DOHH2 (cell line): ENCODE measurements at regions not wholly inside any gene's neighbourhood (a gene's known extent, or its start where the extent isn't known, plus 50 kb on each side); places are given as distances from the start of the nearest gene placed in this dataset.

Source experiments
- H3F3A ChIP-seq: fragments of 200-600 bp; sonication (generic), shearing (Covaris generic); 2 replicates; pipeline ENCODE4 v1.6.0; 2016; ENCODE audit warnings: antibody characterized with exemption, mild to moderate bottlenecking; ENCODE audit not compliant: control insufficient read depth, insufficient read depth
- H3K27ac ChIP-seq: fragments of 200-600 bp; sonication (generic); 2 replicates; pipeline ENCODE4 v1.5.1; 2014; ENCODE audit warnings: low read depth, mild to moderate bottlenecking, low read length, moderate library complexity
- H3K27me3 ChIP-seq: fragments of 200-600 bp; sonication (generic); 2 replicates; pipeline ENCODE4 v1.6.1; 2014; ENCODE audit warnings: mild to moderate bottlenecking, low read length, mixed read lengths; ENCODE audit not compliant: control insufficient read depth
- H3K36me3 ChIP-seq: fragments of 200-600 bp; sonication (generic); 2 replicates; pipeline ENCODE4 v1.6.1; 2014; ENCODE audit warnings: mild to moderate bottlenecking, low read length, moderate library complexity, mixed read lengths; ENCODE audit not compliant: control insufficient read depth
- H3K4me1 ChIP-seq: fragments of 200-600 bp; sonication (generic); 2 replicates; pipeline ENCODE4 v1.6.1; 2014; ENCODE audit warnings: mild to moderate bottlenecking, low read length, mixed read lengths; ENCODE audit not compliant: control insufficient read depth
- H3K4me2 ChIP-seq: fragments of 200-600 bp; sonication (generic); 2 replicates; pipeline ENCODE4 v1.6.0; 2014; ENCODE audit warnings: mild to moderate bottlenecking, low read length, moderate library complexity
- H3K4me3 ChIP-seq: fragments of 200-600 bp; sonication (generic); 2 replicates; pipeline ENCODE4 v1.5.1; 2014; ENCODE audit warnings: mild to moderate bottlenecking, low read length, mixed read lengths
- H3K79me2 ChIP-seq: fragments of 200-600 bp; sonication (generic); 2 replicates; pipeline ENCODE4 v1.6.1; 2014; ENCODE audit warnings: mild to moderate bottlenecking, low read length, mixed read lengths; ENCODE audit not compliant: control insufficient read depth
- H3K9me2 ChIP-seq: fragments of 200-600 bp; sonication (generic); replicated peaks from 2 replicates; pipeline ENCODE4 v1.6.1; 2014; ENCODE audit warnings: mild to moderate bottlenecking, low read length, mixed read lengths; ENCODE audit not compliant: control insufficient read depth
- H3K9me3 ChIP-seq: fragments of 200-600 bp; sonication (generic); 2 replicates; pipeline ENCODE4 v1.6.1; 2014; ENCODE audit warnings: antibody characterized with exemption, low read length, mixed read lengths; ENCODE audit not compliant: control insufficient read depth, insufficient read depth
- H4K20me1 ChIP-seq: fragments of 200-600 bp; sonication (generic); 2 replicates; pipeline ENCODE4 v1.6.0; 2014; ENCODE audit warnings: low read depth, mild to moderate bottlenecking, antibody characterized with exemption, low read length, moderate library complexity; ENCODE audit not compliant: control insufficient read depth, insufficient read depth
- CTCF ChIP-seq: fragments of 200-600 bp; sonication (generic); IDR thresholded peaks from one replicate; pipeline ENCODE4 v1.5.1; 2014; ENCODE audit warnings: antibody characterized with exemption, mild to moderate bottlenecking, low read depth, low read length; ENCODE audit not compliant: poor library complexity, severe bottlenecking
- EZH2phosphoT487 ChIP-seq: fragments of 200-600 bp; sonication (generic); IDR thresholded peaks from 2 replicates; pipeline ENCODE4 v1.6.1; 2017; ENCODE audit warnings: borderline replicate concordance, mild to moderate bottlenecking, antibody characterized with exemption, low read length, moderate library complexity, mixed read lengths

- Histone ChIP-seq H3K36me3 (no peaks in the 10 kb centered on the region), H3K9me3 (no peaks in the 10 kb centered on the region), H3K79me2 (no peaks in the 10 kb centered on the region), H3K9me2 (no peaks in the 10 kb centered on the region), H3K4me2 (no peak overlapping the region), H4K20me1 (no peaks in the 10 kb centered on the region), H3K27me3 (no peaks in the 10 kb centered on the region), H3K27ac (no peak overlapping the region), H3F3A (no peaks in the 10 kb centered on the region), H3K4me1 (no peaks in the 10 kb centered on the region), H3K4me3 (no peak overlapping the region)
- TF ChIP-seq EZH2phosphoT487: no peak
- no peak for TF ChIP-seq CTCF
These were observed 105.6 kb upstream of the PGRMC2 start for GRCh38 chr4:128393101-128393704.

- H3K4me1 ChIP-seq: no peaks in the 10 kb centered on the region
- no peak overlapping the region for H3K27ac ChIP-seq
These were observed 102.9 kb upstream of the PGRMC2 start for GRCh38 chr4:128390475-128390996.

GRCh38 chr4:128388796-128389195 is 101.2 kb upstream of the PGRMC2 start:
- no peaks in the 10 kb centered on the region for H3K9me2 ChIP-seq
- no peaks in the 10 kb centered on the region for H3K27me3 ChIP-seq
- H3K4me1 ChIP-seq: no peaks in the 10 kb centered on the region
- H3K79me2 ChIP-seq: no peaks in the 10 kb centered on the region
- H3K9me3 ChIP-seq: no peaks in the 10 kb centered on the region
- no peak for TF ChIP-seq CTCF
- no peak for TF ChIP-seq EZH2phosphoT487
- no peak overlapping the region for H3K4me3 ChIP-seq
- H3K4me2 ChIP-seq: no peak overlapping the region
- H4K20me1 ChIP-seq: no peaks in the 10 kb centered on the region
- no peaks in the 10 kb centered on the region for H3F3A ChIP-seq
- H3K36me3 ChIP-seq: no peaks in the 10 kb centered on the region
- H3K27ac ChIP-seq: no peak overlapping the region

More at GRCh38 chr4:128390475-128390996, 102.9 kb upstream of the PGRMC2 start:
- Histone ChIP-seq H4K20me1 (no peaks in the 10 kb centered on the region), H3K4me3 (no peak overlapping the region), H3K9me2 (no peaks in the 10 kb centered on the region), H3K27me3 (no peaks in the 10 kb centered on the region), H3K9me3 (no peaks in the 10 kb centered on the region), H3K79me2 (no peaks in the 10 kb centered on the region), H3K36me3 (no peaks in the 10 kb centered on the region), H3K4me2 (no peak overlapping the region), H3F3A (no peaks in the 10 kb centered on the region)
- TF ChIP-seq EZH2phosphoT487 (no peak), CTCF (no peak)

GRCh38 chr4:128388352-128388630 is 100.7 kb upstream of the PGRMC2 start:
- no peak overlapping the region for H3K4me3 ChIP-seq
- no peaks in the 10 kb centered on the region for H3K9me3 ChIP-seq
- no peaks in the 10 kb centered on the region for H3K79me2 ChIP-seq
- H3F3A ChIP-seq: no peaks in the 10 kb centered on the region
- H4K20me1 ChIP-seq: no peaks in the 10 kb centered on the region
- no peaks in the 10 kb centered on the region for H3K36me3 ChIP-seq
- H3K4me2 ChIP-seq: no peak overlapping the region
- no peaks in the 10 kb centered on the region for H3K9me2 ChIP-seq
- H3K27me3 ChIP-seq: no peaks in the 10 kb centered on the region
- H3K27ac ChIP-seq: no peak overlapping the region
- no peak for TF ChIP-seq CTCF
- TF ChIP-seq EZH2phosphoT487: no peak
- H3K4me1 ChIP-seq: no peaks in the 10 kb centered on the region
